HL-60 (cell line): ENCODE measurements at regions not wholly inside any gene's neighbourhood (a gene's known extent, or its start where the extent isn't known, plus 50 kb on each side); places are given as distances from the start of the nearest gene placed in this dataset.

Experiments used
- DNase-seq, 2 experiments: peaks; one replicate each; pipeline ENCODE4 v3.0.0-alpha.2; 2010 to 2020; ENCODE audit warnings: low read depth in 1 of 2, low spot score in 1 of 2
- H3K27ac ChIP-seq: fragments of 250-450 bp; sonication (Bioruptor Pico); replicated peaks from 2 replicates; pipeline ENCODE4 v1.5.1; 2020; ENCODE audit warnings: mild to moderate bottlenecking, moderate library complexity
- H3K27me3 ChIP-seq: fragments of 250-450 bp; sonication (Bioruptor Pico); 2 replicates; pipeline ENCODE4 v1.5.1; 2021; ENCODE audit warnings: mild to moderate bottlenecking, moderate library complexity; ENCODE audit not compliant: insufficient read depth, poor library complexity, severe bottlenecking
- H3K4me3 ChIP-seq: replicated peaks from 2 replicates; pipeline ENCODE4 v1.5.1; 2011; ENCODE audit warnings: mild to moderate bottlenecking, control low read depth, low read length; ENCODE audit not compliant: insufficient read depth
- GABPA ChIP-seq: IDR thresholded peaks from 2 replicates; pipeline ENCODE4 v1.6.1; 2012; ENCODE audit warnings: low read depth
- POLR2AphosphoS5 ChIP-seq: IDR thresholded peaks from 2 replicates; pipeline ENCODE4 v1.6.1; 2012; ENCODE audit warnings: low read depth
- REST ChIP-seq: IDR thresholded peaks from 2 replicates; pipeline ENCODE4 v1.6.1; 2012; ENCODE audit warnings: low read depth; ENCODE audit not compliant: insufficient replicate concordance
- SPI1 ChIP-seq: IDR thresholded peaks from 2 replicates; pipeline ENCODE4 v1.6.1; 2012; ENCODE audit warnings: low read depth, mild to moderate bottlenecking, borderline replicate concordance
- TF ChIP-seq, protein P1 (sequence below): IDR thresholded peaks from one replicate; pipeline ENCODE4 v1.5.1; 2011; ENCODE audit warnings: low read length, control low read depth, inconsistent platforms; ENCODE audit not compliant: insufficient read depth

- no peak for DNase-seq
- Histone ChIP-seq H3K4me3 (no peak overlapping the region), H3K27me3 (no peaks in the 10 kb centered on the region), H3K27ac (no peak overlapping the region)
- TF ChIP-seq, protein P1, sequence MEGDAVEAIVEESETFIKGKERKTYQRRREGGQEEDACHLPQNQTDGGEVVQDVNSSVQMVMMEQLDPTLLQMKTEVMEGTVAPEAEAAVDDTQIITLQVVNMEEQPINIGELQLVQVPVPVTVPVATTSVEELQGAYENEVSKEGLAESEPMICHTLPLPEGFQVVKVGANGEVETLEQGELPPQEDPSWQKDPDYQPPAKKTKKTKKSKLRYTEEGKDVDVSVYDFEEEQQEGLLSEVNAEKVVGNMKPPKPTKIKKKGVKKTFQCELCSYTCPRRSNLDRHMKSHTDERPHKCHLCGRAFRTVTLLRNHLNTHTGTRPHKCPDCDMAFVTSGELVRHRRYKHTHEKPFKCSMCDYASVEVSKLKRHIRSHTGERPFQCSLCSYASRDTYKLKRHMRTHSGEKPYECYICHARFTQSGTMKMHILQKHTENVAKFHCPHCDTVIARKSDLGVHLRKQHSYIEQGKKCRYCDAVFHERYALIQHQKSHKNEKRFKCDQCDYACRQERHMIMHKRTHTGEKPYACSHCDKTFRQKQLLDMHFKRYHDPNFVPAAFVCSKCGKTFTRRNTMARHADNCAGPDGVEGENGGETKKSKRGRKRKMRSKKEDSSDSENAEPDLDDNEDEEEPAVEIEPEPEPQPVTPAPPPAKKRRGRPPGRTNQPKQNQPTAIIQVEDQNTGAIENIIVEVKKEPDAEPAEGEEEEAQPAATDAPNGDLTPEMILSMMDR = no peak
- no peak for TF ChIP-seq SPI1
- no peak for TF ChIP-seq POLR2AphosphoS5
- TF ChIP-seq GABPA = no peak
- no peak for TF ChIP-seq REST
Observed at GRCh38 chr6:102411796-102412195, 1018.3 kb downstream of the GRIK2 start.

GRCh38 chr6:102407886-102408741, 1014.6 kb downstream of the GRIK2 start:
- Histone ChIP-seq H3K27me3 (no peaks in the 10 kb centered on the region), H3K27ac (no peak overlapping the region), H3K4me3 (no peak overlapping the region)
- TF ChIP-seq, protein P1 = no peak
- TF ChIP-seq POLR2AphosphoS5 (no peak), GABPA (no peak), SPI1 (no peak), REST (no peak)
- DNase-seq = no peak

- Histone ChIP-seq H3K4me3 (no peak overlapping the region), H3K27me3 (no peaks in the 10 kb centered on the region), H3K27ac (no peak overlapping the region)
- no peak for TF ChIP-seq REST
- TF ChIP-seq POLR2AphosphoS5 = no peak
- no peak for DNase-seq
Observed at GRCh38 chr6:102405860-102406259, 1012.4 kb downstream of the GRIK2 start.
